ENCODE measurements at regions not wholly inside any gene's neighbourhood (a gene's known extent, or its start where the extent isn't known, plus 50 kb on each side); places are given as distances from the start of the nearest gene placed in this dataset.
A peak's percentile ranks its signal among the peaks of the same experiment; 100 is the strongest.

DNA sequence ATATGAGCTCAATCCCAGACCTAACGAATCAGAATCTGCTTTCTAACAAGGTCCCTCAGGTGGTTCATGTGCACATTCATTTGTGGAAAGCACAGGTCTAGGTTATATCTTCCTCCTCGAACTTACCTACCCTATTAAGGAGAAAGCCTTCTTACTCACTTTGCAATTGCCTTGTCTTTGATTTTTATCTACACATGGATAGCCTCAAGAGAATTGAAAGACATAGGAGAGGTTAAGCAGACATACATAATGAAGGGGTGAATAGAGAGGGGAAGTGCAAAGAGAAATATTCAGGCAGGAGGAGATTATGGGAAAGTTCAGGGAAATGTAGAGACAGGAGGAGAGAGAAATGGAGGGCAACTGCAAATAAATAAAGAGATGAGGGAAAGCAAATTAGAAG, 422.9 kb upstream of the ADAMTS9 start (continued):
- TF ChIP-seq EP300 (IDR thresholded peaks at IDR 0.05; ENCODE audit: borderline replicate concordance in 1 of 2, low read depth in 1 of 2, low read length in 1 of 2) (no peak), RXRA (IDR thresholded peaks at IDR 0.05; ENCODE audit: borderline replicate concordance, low read depth) (no peak), POLR2AphosphoS5 (IDR thresholded peaks at IDR 0.05; ENCODE audit: low read depth, low read length) (no peak), GABPA (IDR thresholded peaks at IDR 0.05; ENCODE audit: low read depth) (no peak), ELF1 (IDR thresholded peaks at IDR 0.05) (no peak), TAF1 (IDR thresholded peaks at IDR 0.05; ENCODE audit: borderline replicate concordance, low read depth, low read length) (no peak), GATA2 (CRISPR knock-in tag; IDR thresholded peaks at IDR 0.05) (no peak)
- TF ChIP-seq, protein P1, sequence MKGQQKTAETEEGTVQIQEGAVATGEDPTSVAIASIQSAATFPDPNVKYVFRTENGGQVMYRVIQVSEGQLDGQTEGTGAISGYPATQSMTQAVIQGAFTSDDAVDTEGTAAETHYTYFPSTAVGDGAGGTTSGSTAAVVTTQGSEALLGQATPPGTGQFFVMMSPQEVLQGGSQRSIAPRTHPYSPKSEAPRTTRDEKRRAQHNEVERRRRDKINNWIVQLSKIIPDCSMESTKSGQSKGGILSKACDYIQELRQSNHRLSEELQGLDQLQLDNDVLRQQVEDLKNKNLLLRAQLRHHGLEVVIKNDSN (IDR thresholded peaks at IDR 0.05; ENCODE audit: borderline replicate concordance, low read depth) = no peak

DNA sequence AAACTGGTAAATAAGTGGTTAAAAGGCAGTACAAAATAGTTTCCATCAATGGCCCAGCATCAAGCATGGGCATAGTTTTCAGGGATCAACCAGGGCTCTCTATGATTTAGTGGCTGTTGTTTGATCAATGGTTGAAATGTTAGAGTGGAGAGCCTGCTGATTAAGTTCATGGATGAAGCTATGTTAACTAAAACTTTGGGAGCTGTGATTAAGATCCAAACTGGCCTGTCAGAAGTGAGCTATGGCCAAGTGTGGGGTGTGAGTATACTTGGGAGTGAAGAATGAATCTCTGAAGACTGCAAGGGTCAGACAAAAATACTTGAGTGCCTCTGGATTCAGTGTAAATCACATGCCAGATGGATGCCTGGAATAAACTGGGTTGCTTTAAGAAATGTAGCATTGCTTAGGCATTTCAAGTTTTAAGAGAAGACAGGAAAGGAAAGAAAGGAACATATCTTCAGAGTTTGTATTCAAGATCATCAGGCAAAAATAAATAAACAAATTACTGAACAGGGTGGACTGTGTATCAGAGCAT, 422.2 kb upstream of the ADAMTS9 start:
- POLR2A ChIA-PET = no interaction called here
- no peak for DNase-seq

GRCh38 chr3:65107174-65107573, 419.4 kb upstream of the ADAMTS9 start:
- POLR2A ChIA-PET = no interaction called here
- no peaks in the 10 kb centered on the region for H3K9me2 ChIP-seq
- no peak overlapping the region; a peak in 1 of 4 replicates for H3K27ac ChIP-seq (ENCODE audit: low read depth in 2 of 2, low read length in 1 of 2)
- 0 out of 2 replicates have a peak overlapping the region, but pooled peaks have one; percentile 5 for H3K4me2 ChIP-seq
- H4K20me1 ChIP-seq (ENCODE audit: insufficient read depth) = no peaks in the 10 kb centered on the region
- WGBS (ENCODE audit: low lambda C conversion rate) = 36% methylated on average over 5 of the region's 5 CpGs
- peaks cover 0 to 4% of the 10 kb centered on the region in 2 experiments; a peak in 2 of 4 replicates for H3K4me1 ChIP-seq (ENCODE audit: control insufficient read depth in 1 of 2, insufficient read depth in 2 of 2, low read depth in 1 of 2, low read length in 1 of 2)
- 0 out of 2 replicates have a peak overlapping the region, but pooled peaks have one; percentile 44 for H2AFZ ChIP-seq (ENCODE audit: low read depth)
- H3K79me2 ChIP-seq (ENCODE audit: insufficient read depth) = no peaks in the 10 kb centered on the region
- CTCF ChIA-PET = interaction anchor here (1.1 kb wide), 1 partner anchor 63 kb away, joined by 4 read pairs; no protein-coding TSS in a partner anchor
- H3K9ac ChIP-seq = no peak overlapping the region
- no peak for DNase-seq
- no peaks in the 10 kb centered on the region for H3K36me3 ChIP-seq (replicated peaks in 1 of 2; ENCODE audit: control insufficient read depth in 1 of 2, insufficient read depth in 2 of 2, low read length in 1 of 2)
- no peaks in the 10 kb centered on the region for H3K9me3 ChIP-seq
- no peaks in the 10 kb centered on the region for H3K27me3 ChIP-seq (ENCODE audit: insufficient read depth)
- H3F3A ChIP-seq (replicated peaks; ENCODE audit: insufficient read depth) = peaks cover 7% of the 10 kb centered on the region
- H3K4me3 ChIP-seq (ENCODE audit: low read depth in 2 of 2, low read length in 1 of 2) = no peak overlapping the region
- TF ChIP-seq NFIC (IDR thresholded peaks at IDR 0.05; ENCODE audit: borderline replicate concordance) = peak; percentile 48
- TF ChIP-seq GABPA (IDR thresholded peaks at IDR 0.05; ENCODE audit: low read depth) = no peak

More for the DNA sequence above, 422.2 kb upstream of the ADAMTS9 start:
- CTCF ChIA-PET = no interaction called here
- no peaks in the 10 kb centered on the region for H3K79me2 ChIP-seq (ENCODE audit: insufficient read depth)
- TF ChIP-seq, protein P2, sequence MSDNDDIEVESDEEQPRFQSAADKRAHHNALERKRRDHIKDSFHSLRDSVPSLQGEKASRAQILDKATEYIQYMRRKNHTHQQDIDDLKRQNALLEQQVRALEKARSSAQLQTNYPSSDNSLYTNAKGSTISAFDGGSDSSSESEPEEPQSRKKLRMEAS (IDR thresholded peaks at IDR 0.05; ENCODE audit: low read depth) = no peak
- TF ChIP-seq FOXJ3 (CRISPR knock-in tag; IDR thresholded peaks at IDR 0.05) = no peak
- H4K20me1 ChIP-seq (ENCODE audit: insufficient read depth) = no peaks in the 10 kb centered on the region
- no peaks in the 10 kb centered on the region for H3K9me3 ChIP-seq
- peaks cover 0 to 4% of the 10 kb centered on the region in 2 experiments; a peak in 2 of 4 replicates for H3K4me1 ChIP-seq (ENCODE audit: control insufficient read depth in 1 of 2, insufficient read depth in 2 of 2, low read depth in 1 of 2, low read length in 1 of 2)
- no peak overlapping the region for H3K9ac ChIP-seq
- no peaks in the 10 kb centered on the region for H3K27me3 ChIP-seq (ENCODE audit: insufficient read depth)
- H2AFZ ChIP-seq (ENCODE audit: low read depth) = no peak overlapping the region
- H3K27ac ChIP-seq (ENCODE audit: low read depth in 2 of 2, low read length in 1 of 2) = no peak overlapping the region
- no peaks in the 10 kb centered on the region for H3K36me3 ChIP-seq (replicated peaks in 1 of 2; ENCODE audit: control insufficient read depth in 1 of 2, insufficient read depth in 2 of 2, low read length in 1 of 2)
- no peak overlapping the region for H3K4me3 ChIP-seq (ENCODE audit: low read depth in 2 of 2, low read length in 1 of 2)
- H3K9me2 ChIP-seq = no peaks in the 10 kb centered on the region
- H3K4me2 ChIP-seq = no peak overlapping the region
- peaks cover 7% of the 10 kb centered on the region for H3F3A ChIP-seq (replicated peaks; ENCODE audit: insufficient read depth)
